Cardiac fibroblast (primary cell): ENCODE measurements at regions not wholly inside any gene's neighbourhood (a gene's known extent, or its start where the extent isn't known, plus 50 kb on each side); places are given as distances from the start of the nearest gene placed in this dataset.

ENCODE experiments used
- DNase-seq, 2 donors: peaks; one replicate each; pipeline versions ENCODE4 v3.0.0 to v3.0.0-alpha.2; 2010; ENCODE audit warnings: low read depth in 2 of 2
- H3K4me3 ChIP-seq, 2 donors: replicated peaks in 1 of 2; 1 replicate in 1 of 2; 2 replicates in 1 of 2; pipeline ENCODE4 v1.5.1; 2011; ENCODE audit warnings: low read depth in 2 of 2, low read length in 2 of 2, mild to moderate bottlenecking in 2 of 2, moderate library complexity in 1 of 2
- CTCF ChIP-seq: IDR thresholded peaks from one replicate; pipeline ENCODE4 v1.5.1; 2011; ENCODE audit warnings: low read depth, mild to moderate bottlenecking, low read length, inconsistent platforms

- no peak for TF ChIP-seq CTCF
- DNase-seq = no peak
- H3K4me3 ChIP-seq = no peak overlapping the region
Observed at GRCh38 chr9:119781886-119782285, 412.7 kb upstream of the BRINP1 start.

GRCh38 chr9:119775410-119775809 lies 406.2 kb upstream of the BRINP1 start:
- DNase-seq = no peak
- H3K4me3 ChIP-seq = no peak overlapping the region
- TF ChIP-seq CTCF = no peak

- H3K4me3 ChIP-seq = no peak overlapping the region
- TF ChIP-seq CTCF = no peak
- DNase-seq = no peak
Observed at GRCh38 chr9:119773823-119774222, 404.6 kb upstream of the BRINP1 start.

- no peak for DNase-seq
- no peak for TF ChIP-seq CTCF
- no peak overlapping the region for H3K4me3 ChIP-seq
Observed at GRCh38 chr9:119771341-119771740, 402.1 kb upstream of the BRINP1 start.

GRCh38 chr9:119768266-119768665 lies 399.0 kb upstream of the BRINP1 start:
- no peak for TF ChIP-seq CTCF
- DNase-seq = no peak
- H3K4me3 ChIP-seq = no peak overlapping the region

- TF ChIP-seq CTCF = no peak
- no peak for DNase-seq
Observed at GRCh38 chr9:119765632-119766175, 396.5 kb upstream of the BRINP1 start.

GRCh38 chr9:119763260-119763659 lies 394.0 kb upstream of the BRINP1 start:
- TF ChIP-seq CTCF = no peak
- DNase-seq = no peak
- no peak overlapping the region for H3K4me3 ChIP-seq

More at GRCh38 chr9:119765632-119766175, 396.5 kb upstream of the BRINP1 start:
- no peak overlapping the region for H3K4me3 ChIP-seq
